Nephron progenitor cell (in vitro differentiated cells): ENCODE measurements at regions not wholly inside any gene's neighbourhood (a gene's known extent, or its start where the extent isn't known, plus 50 kb on each side); places are given as distances from the start of the nearest gene placed in this dataset.

Experiments
- DNase-seq: peaks from one replicate; pipeline ENCODE4 v3.0.0; 2021
- H3K27ac Mint-ChIP-seq: 2 replicates; pipeline ENCODE4 v1.8.0; 2021; ENCODE audit warnings: mild to moderate bottlenecking, moderate library complexity, mixed read lengths
- H3K27me3 Mint-ChIP-seq: 2 replicates; pipeline ENCODE4 v1.8.0; 2021; ENCODE audit warnings: mild to moderate bottlenecking, low read depth, mixed read lengths; ENCODE audit not compliant: poor library complexity
- H3K36me3 Mint-ChIP-seq: 2 replicates; pipeline ENCODE4 v1.8.0; 2021; ENCODE audit warnings: low read depth, mixed read lengths
- H3K4me1 Mint-ChIP-seq: 2 replicates; pipeline ENCODE4 v1.8.0; 2021; ENCODE audit warnings: mixed read lengths
- H3K4me3 Mint-ChIP-seq: 2 replicates; pipeline ENCODE4 v1.8.0; 2021; ENCODE audit warnings: mild to moderate bottlenecking, moderate library complexity, mixed read lengths
- H3K9me3 Mint-ChIP-seq: 2 replicates; pipeline ENCODE4 v1.8.0; 2021; ENCODE audit warnings: mild to moderate bottlenecking, moderate library complexity, mixed read lengths
- TF ChIP-seq, protein P1 (sequence below): fragments of 200-600 bp; sonication (generic); IDR thresholded peaks from 2 replicates; pipeline ENCODE4 v1.5.0; 2021; ENCODE audit warnings: antibody characterized with exemption

DNA sequence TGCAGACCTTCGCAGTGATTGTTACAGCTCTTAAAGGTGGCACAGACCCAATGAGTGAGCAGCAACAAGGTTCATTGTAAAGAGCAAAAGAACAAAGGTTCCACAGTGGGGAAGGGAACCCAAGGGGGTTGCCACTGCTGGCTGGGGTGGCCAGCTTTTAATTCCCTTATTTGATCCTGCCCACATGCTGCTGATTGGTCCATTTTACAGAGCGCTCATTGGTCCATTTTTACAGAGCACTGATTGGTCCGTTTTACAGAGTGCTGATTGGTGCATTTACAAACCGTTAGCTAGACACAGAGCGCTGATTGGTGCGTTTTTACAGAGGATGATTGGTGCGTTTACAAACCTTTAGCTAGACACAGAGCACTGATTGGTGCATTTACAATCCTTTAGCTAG is 360.6 kb upstream of the DAB2 start:
- DNase-seq: no peak
- Mint-ChIP-seq H3K36me3 (peaks cover 8% of the 10 kb centered on the region), H3K27me3 (no peaks in the 10 kb centered on the region), H3K27ac (no peak overlapping the region), H3K4me3 (no peak overlapping the region), H3K4me1 (no peaks in the 10 kb centered on the region), H3K9me3 (peaks cover 17% of the 10 kb centered on the region)
- TF ChIP-seq, protein P1, sequence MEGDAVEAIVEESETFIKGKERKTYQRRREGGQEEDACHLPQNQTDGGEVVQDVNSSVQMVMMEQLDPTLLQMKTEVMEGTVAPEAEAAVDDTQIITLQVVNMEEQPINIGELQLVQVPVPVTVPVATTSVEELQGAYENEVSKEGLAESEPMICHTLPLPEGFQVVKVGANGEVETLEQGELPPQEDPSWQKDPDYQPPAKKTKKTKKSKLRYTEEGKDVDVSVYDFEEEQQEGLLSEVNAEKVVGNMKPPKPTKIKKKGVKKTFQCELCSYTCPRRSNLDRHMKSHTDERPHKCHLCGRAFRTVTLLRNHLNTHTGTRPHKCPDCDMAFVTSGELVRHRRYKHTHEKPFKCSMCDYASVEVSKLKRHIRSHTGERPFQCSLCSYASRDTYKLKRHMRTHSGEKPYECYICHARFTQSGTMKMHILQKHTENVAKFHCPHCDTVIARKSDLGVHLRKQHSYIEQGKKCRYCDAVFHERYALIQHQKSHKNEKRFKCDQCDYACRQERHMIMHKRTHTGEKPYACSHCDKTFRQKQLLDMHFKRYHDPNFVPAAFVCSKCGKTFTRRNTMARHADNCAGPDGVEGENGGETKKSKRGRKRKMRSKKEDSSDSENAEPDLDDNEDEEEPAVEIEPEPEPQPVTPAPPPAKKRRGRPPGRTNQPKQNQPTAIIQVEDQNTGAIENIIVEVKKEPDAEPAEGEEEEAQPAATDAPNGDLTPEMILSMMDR: no peak

DNA sequence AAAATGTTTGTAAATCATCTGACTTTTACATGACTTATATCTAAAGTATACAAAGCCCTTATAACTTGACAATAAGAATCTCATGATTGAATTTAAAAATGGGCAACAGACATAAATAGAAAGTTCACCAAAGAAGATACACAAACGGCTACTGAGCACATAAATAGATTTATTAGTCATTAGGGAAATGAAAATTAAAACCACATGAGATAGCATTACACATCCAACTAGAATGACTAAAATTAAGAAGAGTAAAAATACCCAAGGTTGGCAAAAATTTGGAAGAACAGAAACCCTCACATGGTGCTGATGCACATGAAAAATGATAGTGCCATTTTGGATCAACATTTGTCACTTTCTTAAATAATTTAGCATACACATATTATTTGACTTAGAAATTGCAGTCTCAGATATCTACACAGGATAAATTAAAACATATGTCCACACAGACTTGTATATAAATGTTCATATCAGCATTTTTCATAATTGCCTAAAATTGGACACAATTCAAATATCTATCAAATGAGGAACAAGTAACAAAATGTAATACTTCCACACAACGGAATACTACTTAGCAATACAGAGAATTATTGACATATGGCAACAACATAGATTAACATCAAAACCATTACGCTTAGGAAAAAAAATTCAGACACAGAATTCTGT is 359.1 kb upstream of the DAB2 start:
- TF ChIP-seq, protein P1: no peak
- DNase-seq: no peak
- H3K27me3 Mint-ChIP-seq: no peaks in the 10 kb centered on the region
- no peak overlapping the region for H3K27ac Mint-ChIP-seq
- no peak overlapping the region for H3K4me3 Mint-ChIP-seq
- H3K9me3 Mint-ChIP-seq: peaks cover 17% of the 10 kb centered on the region
- no peaks in the 10 kb centered on the region for H3K4me1 Mint-ChIP-seq
- peaks cover 8% of the 10 kb centered on the region for H3K36me3 Mint-ChIP-seq

DNA sequence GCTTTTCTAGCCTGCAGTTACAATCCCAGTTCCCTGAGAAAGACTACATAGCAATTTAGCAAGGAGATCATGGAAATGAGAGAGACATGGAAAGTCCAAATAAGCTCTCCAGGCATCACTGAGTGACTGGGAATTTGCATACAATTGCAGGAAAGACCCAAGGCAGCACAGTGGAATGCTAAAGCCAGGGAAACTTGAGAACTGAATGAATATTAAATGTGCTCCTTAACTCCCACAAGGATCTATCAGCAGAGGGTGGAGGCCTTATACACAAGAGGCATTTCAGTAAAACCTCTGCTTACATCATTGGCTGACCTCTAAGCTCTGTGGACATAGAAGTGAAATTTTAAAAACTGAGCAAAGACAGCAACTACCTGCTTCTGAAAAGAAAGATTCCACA is 355.6 kb upstream of the DAB2 start:
- H3K9me3 Mint-ChIP-seq: peaks cover 3% of the 10 kb centered on the region
- H3K36me3 Mint-ChIP-seq: no peaks in the 10 kb centered on the region
- H3K27ac Mint-ChIP-seq: no peak overlapping the region
- TF ChIP-seq, protein P1: no peak
- no peaks in the 10 kb centered on the region for H3K27me3 Mint-ChIP-seq
- H3K4me3 Mint-ChIP-seq: no peak overlapping the region
- no peak for DNase-seq
- no peaks in the 10 kb centered on the region for H3K4me1 Mint-ChIP-seq

DNA sequence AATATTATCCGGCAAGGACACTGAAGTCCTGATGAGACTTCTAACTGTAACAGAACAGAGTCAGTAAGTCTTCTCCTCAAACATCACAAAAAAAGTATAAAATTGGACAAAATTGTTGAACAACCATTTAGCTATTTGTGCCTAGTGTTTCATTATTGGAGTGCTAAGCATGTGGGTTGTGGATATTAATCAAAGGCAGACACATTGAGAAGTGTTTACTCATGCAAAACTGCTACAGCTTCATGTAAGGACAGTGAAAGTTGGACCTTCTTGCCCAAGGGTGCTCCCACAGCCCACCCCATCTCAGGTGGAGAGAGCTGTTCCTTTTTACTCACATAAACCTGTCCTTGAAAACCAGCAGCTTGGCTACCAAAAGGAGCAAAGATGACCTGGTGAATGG is 355.1 kb upstream of the DAB2 start:
- no peak overlapping the region for H3K4me3 Mint-ChIP-seq
- H3K9me3 Mint-ChIP-seq: no peaks in the 10 kb centered on the region
- no peak for DNase-seq
- no peaks in the 10 kb centered on the region for H3K4me1 Mint-ChIP-seq
- no peak overlapping the region for H3K27ac Mint-ChIP-seq
- no peaks in the 10 kb centered on the region for H3K27me3 Mint-ChIP-seq
- no peaks in the 10 kb centered on the region for H3K36me3 Mint-ChIP-seq
- TF ChIP-seq, protein P1: no peak

DNA sequence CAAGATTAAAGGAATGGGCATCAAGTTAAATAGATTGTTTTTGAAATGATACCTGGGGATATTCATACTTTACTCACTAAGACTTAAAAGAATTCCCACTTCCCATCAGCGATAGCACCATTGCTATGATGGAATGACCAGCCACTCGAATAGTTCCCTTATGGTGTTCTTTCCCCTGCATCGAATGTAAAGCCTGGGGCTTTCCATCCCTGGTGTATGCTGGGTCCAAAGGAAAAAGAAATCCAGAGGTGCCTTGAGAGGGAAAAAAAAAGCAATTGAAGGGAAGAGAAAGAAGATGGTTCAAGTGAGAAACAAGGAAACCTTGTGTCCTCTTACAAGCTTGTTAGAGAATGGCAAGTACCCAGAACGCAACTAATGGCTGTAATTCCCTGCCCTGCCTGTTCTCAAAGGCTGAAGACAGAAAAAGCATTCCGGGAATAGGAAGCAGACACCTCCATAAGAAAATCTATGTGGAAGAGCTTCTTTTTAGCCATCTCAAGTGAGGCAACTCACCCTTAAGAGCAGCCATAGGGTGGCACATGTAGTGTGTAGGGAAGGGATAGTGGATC is 351.1 kb upstream of the DAB2 start:
- Mint-ChIP-seq H3K4me1 (no peaks in the 10 kb centered on the region), H3K27me3 (no peaks in the 10 kb centered on the region), H3K4me3 (no peak overlapping the region), H3K27ac (no peak overlapping the region), H3K36me3 (no peaks in the 10 kb centered on the region), H3K9me3 (no peaks in the 10 kb centered on the region)
- no peak for DNase-seq
- TF ChIP-seq, protein P1: no peak
